Neural crest cell (in vitro differentiated cells): ENCODE measurements at regions not wholly inside any gene's neighbourhood (a gene's known extent, or its start where the extent isn't known, plus 50 kb on each side); places are given as distances from the start of the nearest gene placed in this dataset.

ENCODE experiments used
- DNase-seq: peaks from one replicate; pipeline ENCODE4 v3.0.0; 2021; ENCODE audit warnings: low read depth, mixed read lengths, low spot score
- H3K27ac Mint-ChIP-seq: one replicate; pipeline ENCODE4 v1.8.0; 2021; ENCODE audit warnings: mild to moderate bottlenecking, mixed read lengths; ENCODE audit not compliant: unreplicated experiment
- H3K27me3 Mint-ChIP-seq: 2 replicates; pipeline ENCODE4 v1.8.0; 2021; ENCODE audit warnings: low read depth, mild to moderate bottlenecking, mixed read lengths
- H3K36me3 Mint-ChIP-seq: 2 replicates; pipeline ENCODE4 v1.8.0; 2021; ENCODE audit warnings: low read depth, mild to moderate bottlenecking, mixed read lengths
- H3K4me1 Mint-ChIP-seq: 2 replicates; pipeline ENCODE4 v1.8.0; 2021; ENCODE audit warnings: mixed read lengths
- H3K4me3 Mint-ChIP-seq: one replicate; pipeline ENCODE4 v1.8.0; 2021; ENCODE audit warnings: mild to moderate bottlenecking, mixed read lengths
- H3K9me3 Mint-ChIP-seq: 2 replicates; pipeline ENCODE4 v1.8.0; 2021; ENCODE audit warnings: mixed read lengths
- CTCF ChIP-seq: fragments of 200-600 bp; sonication (generic); conservative IDR thresholded peaks from 2 replicates; pipeline ENCODE4 v1.5.0; 2021; ENCODE audit warnings: antibody characterized with exemption, mild to moderate bottlenecking

DNA sequence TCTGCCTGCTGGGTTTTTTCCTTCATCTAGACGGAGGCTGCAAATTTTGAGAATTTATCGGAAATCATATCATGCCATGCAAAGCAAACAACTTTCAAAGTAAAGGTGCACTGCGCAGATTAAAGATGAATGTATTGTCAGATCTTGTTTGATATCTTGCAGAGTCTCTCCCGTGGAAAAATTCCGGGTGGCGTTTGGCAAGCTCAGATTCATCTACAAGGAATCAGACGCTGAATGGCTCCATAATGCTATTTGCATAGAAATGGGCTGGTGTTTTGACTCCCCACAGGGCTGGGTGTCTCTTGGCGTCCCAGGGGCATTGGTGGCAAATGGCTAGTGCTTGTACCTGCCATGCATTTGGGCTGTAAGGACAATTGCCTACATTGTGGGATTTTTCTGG is 274.0 kb downstream of the VRK1 start:
- Mint-ChIP-seq H3K4me1 (no peaks in the 10 kb centered on the region), H3K27me3 (no peaks in the 10 kb centered on the region), H3K9me3 (no peaks in the 10 kb centered on the region), H3K36me3 (no peaks in the 10 kb centered on the region), H3K27ac (no peak overlapping the region), H3K4me3 (no peak overlapping the region)
- no peak for DNase-seq
- TF ChIP-seq CTCF: no peak

DNA sequence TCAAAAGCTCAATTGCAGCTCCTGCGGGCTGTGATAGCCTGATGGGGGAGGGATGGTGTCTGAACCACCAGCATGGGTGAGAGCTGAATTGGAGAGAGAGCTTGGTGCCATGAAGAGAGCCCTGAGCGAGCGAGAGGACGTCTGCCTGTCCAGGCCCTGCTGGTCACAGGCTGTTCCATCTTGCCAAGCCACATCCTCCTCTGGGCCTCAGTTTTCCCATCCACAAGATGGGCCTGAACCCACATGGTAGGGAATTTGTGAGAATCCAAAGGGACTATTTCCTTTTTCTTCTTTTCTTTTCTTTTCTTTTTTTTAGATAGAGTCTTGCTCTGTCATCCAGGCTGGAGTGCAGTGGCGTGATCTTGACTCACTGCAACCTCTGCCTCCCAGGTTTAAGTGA is 276.4 kb downstream of the VRK1 start:
- Mint-ChIP-seq H3K4me1 (peaks cover 3% of the 10 kb centered on the region), H3K36me3 (no peaks in the 10 kb centered on the region), H3K27me3 (no peaks in the 10 kb centered on the region), H3K27ac (no peak overlapping the region), H3K4me3 (no peak overlapping the region), H3K9me3 (no peaks in the 10 kb centered on the region)
- no peak for TF ChIP-seq CTCF
- DNase-seq: no peak

GRCh38 chr14:97074456-97074855 is 277.3 kb downstream of the VRK1 start:
- Mint-ChIP-seq H3K9me3 (no peaks in the 10 kb centered on the region), H3K36me3 (no peaks in the 10 kb centered on the region), H3K4me3 (no peak overlapping the region), H3K27me3 (no peaks in the 10 kb centered on the region), H3K4me1 (peaks cover 3% of the 10 kb centered on the region), H3K27ac (no peak overlapping the region)
- DNase-seq: no peak
- TF ChIP-seq CTCF: no peak

GRCh38 chr14:97074856-97075255 is 277.7 kb downstream of the VRK1 start:
- H3K4me3 Mint-ChIP-seq: no peak overlapping the region
- H3K27me3 Mint-ChIP-seq: no peaks in the 10 kb centered on the region
- no peak for DNase-seq
- TF ChIP-seq CTCF: no peak
- H3K36me3 Mint-ChIP-seq: no peaks in the 10 kb centered on the region
- no peak overlapping the region for H3K27ac Mint-ChIP-seq
- no peaks in the 10 kb centered on the region for H3K9me3 Mint-ChIP-seq
- H3K4me1 Mint-ChIP-seq: peaks cover 3% of the 10 kb centered on the region

DNA sequence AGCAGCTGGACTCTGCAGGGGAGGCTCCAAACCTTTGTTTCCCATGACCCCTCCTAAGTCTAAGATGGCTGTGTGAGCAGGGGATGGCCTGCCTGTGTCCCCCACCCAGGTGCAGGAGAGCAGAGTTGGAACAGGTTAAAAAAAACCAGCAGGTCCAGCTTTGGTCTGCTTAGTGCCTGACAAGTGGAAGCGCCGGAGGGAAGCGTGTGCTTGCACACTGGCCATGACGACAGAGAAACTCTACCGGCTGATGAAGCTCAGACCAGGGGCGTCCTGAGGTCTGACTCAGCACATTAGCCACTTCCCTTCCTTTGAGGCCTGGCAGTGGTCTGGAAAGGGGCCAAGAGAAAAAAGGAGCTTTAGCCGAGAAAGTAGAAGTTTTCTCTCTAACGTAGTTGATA is 280.1 kb downstream of the VRK1 start:
- no peak overlapping the region for H3K4me3 Mint-ChIP-seq
- no peak for DNase-seq
- no peak overlapping the region for H3K27ac Mint-ChIP-seq
- peaks cover 3% of the 10 kb centered on the region for H3K4me1 Mint-ChIP-seq
- no peaks in the 10 kb centered on the region for H3K9me3 Mint-ChIP-seq
- TF ChIP-seq CTCF: no peak
- H3K27me3 Mint-ChIP-seq: no peaks in the 10 kb centered on the region
- H3K36me3 Mint-ChIP-seq: no peaks in the 10 kb centered on the region

GRCh38 chr14:97077687-97078086 is 280.5 kb downstream of the VRK1 start:
- no peaks in the 10 kb centered on the region for H3K9me3 Mint-ChIP-seq
- peaks cover 3% of the 10 kb centered on the region for H3K4me1 Mint-ChIP-seq
- no peaks in the 10 kb centered on the region for H3K36me3 Mint-ChIP-seq
- H3K4me3 Mint-ChIP-seq: no peak overlapping the region
- DNase-seq: no peak
- no peak overlapping the region for H3K27ac Mint-ChIP-seq
- TF ChIP-seq CTCF: no peak
- H3K27me3 Mint-ChIP-seq: no peaks in the 10 kb centered on the region
